ENCODE measurements at regions not wholly inside any gene's neighbourhood (a gene's known extent, or its start where the extent isn't known, plus 50 kb on each side); places are given as distances from the start of the nearest gene placed in this dataset.
"Not testable (repeated sequence)": the region's sequence is repeated elsewhere in the genome, so short reads cannot be mapped to it uniquely, and the experiment has no call there.

- no peak for DNase-seq
- H3K9me3 Mint-ChIP-seq, result no peaks in the 10 kb centered on the region
- no peak overlapping the region for H3K27ac Mint-ChIP-seq
- H3K27me3 Mint-ChIP-seq, result peaks cover 0 to 5% of the 10 kb centered on the region in 2 donors
- H3K4me1 Mint-ChIP-seq, result no peaks in the 10 kb centered on the region
- no peaks in the 10 kb centered on the region for H3K36me3 Mint-ChIP-seq
- no peak for ATAC-seq (replicated peaks)
- H3K4me3 Mint-ChIP-seq, result no peak overlapping the region
These were observed 142.9 kb upstream of the SALL4 start for GRCh38 chr20:51945177-51945576.

- H3K27me3 Mint-ChIP-seq, result peaks cover 0 to 5% of the 10 kb centered on the region in 2 donors
- H3K9me3 Mint-ChIP-seq, result no peaks in the 10 kb centered on the region
- H3K4me3 Mint-ChIP-seq, result no peak overlapping the region
- DNase-seq (no peak), ATAC-seq (replicated peaks) (no peak)
- H3K27ac Mint-ChIP-seq, result no peak overlapping the region
- no peaks in the 10 kb centered on the region for H3K4me1 Mint-ChIP-seq
- no peaks in the 10 kb centered on the region for H3K36me3 Mint-ChIP-seq
These were observed 141.4 kb upstream of the SALL4 start for GRCh38 chr20:51943761-51944160.

GRCh38 chr20:51943326-51943725 lies 141.0 kb upstream of the SALL4 start:
- not testable (repeated sequence) for H3K9me3 Mint-ChIP-seq; H3K27me3 Mint-ChIP-seq; ATAC-seq (replicated peaks); H3K4me3 Mint-ChIP-seq; H3K36me3 Mint-ChIP-seq; DNase-seq; H3K27ac Mint-ChIP-seq; H3K4me1 Mint-ChIP-seq

- Mint-ChIP-seq H3K27ac (no peak overlapping the region), H3K9me3 (no peaks in the 10 kb centered on the region), H3K4me3 (no peak overlapping the region), H3K36me3 (no peaks in the 10 kb centered on the region), H3K27me3 (peaks cover 0 to 5% of the 10 kb centered on the region in 2 donors), H3K4me1 (no peaks in the 10 kb centered on the region)
- DNase-seq (no peak), ATAC-seq (replicated peaks) (no peak)
These were observed 139.2 kb upstream of the SALL4 start for GRCh38 chr20:51941503-51941902.

GRCh38 chr20:51939259-51939585 lies 136.9 kb upstream of the SALL4 start:
- Mint-ChIP-seq H3K4me1 (no peaks in the 10 kb centered on the region), H3K4me3 (no peak overlapping the region), H3K9me3 (no peaks in the 10 kb centered on the region), H3K36me3 (no peaks in the 10 kb centered on the region), H3K27ac (no peak overlapping the region), H3K27me3 (peaks cover 2 to 5% of the 10 kb centered on the region in 2 donors)
- ATAC-seq (replicated peaks) (no peak), DNase-seq (no peak)

GRCh38 chr20:51938559-51939258 lies 136.4 kb upstream of the SALL4 start:
- H3K9me3 Mint-ChIP-seq, result no peaks in the 10 kb centered on the region
- no peaks in the 10 kb centered on the region for H3K4me1 Mint-ChIP-seq
- no peak overlapping the region for H3K4me3 Mint-ChIP-seq
- DNase-seq (no peak), ATAC-seq (replicated peaks) (no peak)
- no peak overlapping the region for H3K27ac Mint-ChIP-seq
- peaks cover 0 to 5% of the 10 kb centered on the region in 2 donors for H3K27me3 Mint-ChIP-seq
- no peaks in the 10 kb centered on the region for H3K36me3 Mint-ChIP-seq

GRCh38 chr20:51937779-51938178 lies 135.5 kb upstream of the SALL4 start:
- DNase-seq (no peak), ATAC-seq (replicated peaks) (no peak)
- Mint-ChIP-seq H3K36me3 (no peaks in the 10 kb centered on the region), H3K9me3 (no peaks in the 10 kb centered on the region), H3K27me3 (peaks cover 0 to 5% of the 10 kb centered on the region in 2 donors), H3K4me3 (no peak overlapping the region), H3K27ac (no peak overlapping the region), H3K4me1 (no peaks in the 10 kb centered on the region)

- Mint-ChIP-seq H3K36me3 (no peaks in the 10 kb centered on the region), H3K27ac (no peak overlapping the region), H3K9me3 (no peaks in the 10 kb centered on the region), H3K4me3 (no peak overlapping the region), H3K27me3 (peaks cover 0 to 5% of the 10 kb centered on the region in 2 donors), H3K4me1 (no peaks in the 10 kb centered on the region)
- no peak for ATAC-seq (replicated peaks)
- DNase-seq, result no peak
These were observed 134.1 kb upstream of the SALL4 start for GRCh38 chr20:51936377-51936776.

GRCh38 chr20:51935003-51935358 lies 132.7 kb upstream of the SALL4 start:
- Mint-ChIP-seq H3K27ac (no peak overlapping the region), H3K4me1 (no peaks in the 10 kb centered on the region), H3K36me3 (no peaks in the 10 kb centered on the region), H3K9me3 (no peaks in the 10 kb centered on the region), H3K4me3 (no peak overlapping the region), H3K27me3 (peaks cover 0 to 5% of the 10 kb centered on the region in 2 donors)
- ATAC-seq (replicated peaks), result no peak
- DNase-seq, result no peak

- ATAC-seq (replicated peaks) (no peak), DNase-seq (no peak)
- H3K4me3 Mint-ChIP-seq, result no peak overlapping the region
- no peak overlapping the region for H3K27ac Mint-ChIP-seq
- H3K27me3 Mint-ChIP-seq, result peaks cover 0 to 5% of the 10 kb centered on the region in 2 donors
- H3K36me3 Mint-ChIP-seq, result no peaks in the 10 kb centered on the region
- no peaks in the 10 kb centered on the region for H3K4me1 Mint-ChIP-seq
- no peaks in the 10 kb centered on the region for H3K9me3 Mint-ChIP-seq
These were observed 132.1 kb upstream of the SALL4 start for GRCh38 chr20:51934301-51935002.

- Mint-ChIP-seq H3K27ac (no peak overlapping the region), H3K27me3 (peaks cover 0 to 5% of the 10 kb centered on the region in 2 donors), H3K36me3 (no peaks in the 10 kb centered on the region), H3K9me3 (peaks cover 0 to 4% of the 10 kb centered on the region in 2 donors), H3K4me1 (no peaks in the 10 kb centered on the region), H3K4me3 (no peak overlapping the region)
- DNase-seq (no peak), ATAC-seq (replicated peaks) (no peak)
These were observed 129.1 kb upstream of the SALL4 start for GRCh38 chr20:51931371-51931781.

GRCh38 chr20:51930775-51931174 lies 128.5 kb upstream of the SALL4 start:
- Mint-ChIP-seq H3K4me1 (no peaks in the 10 kb centered on the region), H3K9me3 (peaks cover 0 to 4% of the 10 kb centered on the region in 2 donors), H3K27me3 (peaks cover 0 to 5% of the 10 kb centered on the region in 2 donors), H3K27ac (no peak overlapping the region), H3K4me3 (no peak overlapping the region), H3K36me3 (no peaks in the 10 kb centered on the region)
- DNase-seq (no peak), ATAC-seq (replicated peaks) (no peak)

GRCh38 chr20:51928931-51929330 lies 126.6 kb upstream of the SALL4 start:
- no peak overlapping the region for H3K27ac Mint-ChIP-seq
- H3K9me3 Mint-ChIP-seq, result peaks cover 0 to 4% of the 10 kb centered on the region in 2 donors
- no peaks in the 10 kb centered on the region for H3K4me1 Mint-ChIP-seq
- no peaks in the 10 kb centered on the region for H3K27me3 Mint-ChIP-seq
- DNase-seq (no peak), ATAC-seq (replicated peaks) (no peak)
- H3K36me3 Mint-ChIP-seq, result no peaks in the 10 kb centered on the region
- no peak overlapping the region for H3K4me3 Mint-ChIP-seq

- not testable (repeated sequence) for H3K36me3 Mint-ChIP-seq; DNase-seq; ATAC-seq (replicated peaks); H3K4me1 Mint-ChIP-seq; H3K4me3 Mint-ChIP-seq; H3K27ac Mint-ChIP-seq; H3K9me3 Mint-ChIP-seq; H3K27me3 Mint-ChIP-seq
These were observed 125.6 kb upstream of the SALL4 start for GRCh38 chr20:51927970-51928369.

- Mint-ChIP-seq H3K27me3 (no peaks in the 10 kb centered on the region), H3K4me3 (no peak overlapping the region), H3K36me3 (no peaks in the 10 kb centered on the region), H3K9me3 (peaks cover 0 to 4% of the 10 kb centered on the region in 2 donors), H3K4me1 (no peaks in the 10 kb centered on the region), H3K27ac (no peak overlapping the region)
- ATAC-seq (replicated peaks) (no peak), DNase-seq (no peak)
These were observed 124.5 kb upstream of the SALL4 start for GRCh38 chr20:51926670-51927305.

All from stimulated activated naive B cell treated with anti-CD40 and anti-IgM and Interleukin-4, amounts not matched to agents 10 μg/mL and 1 μg/mL and 100 μg/mL, for 72 hours (primary cell).